K562 (cell line): ENCODE measurements at regions not wholly inside any gene's neighbourhood (a gene's known extent, or its start where the extent isn't known, plus 50 kb on each side); places are given as distances from the start of the nearest gene placed in this dataset.

Experiments
- GATAD2B ChIP-seq: fragments of 450-650 bp; IDR thresholded peaks from 2 replicates; pipeline ENCODE4 v1.6.1; 2017; ENCODE audit warnings: mild to moderate bottlenecking, borderline replicate concordance
- IRF2 ChIP-seq: sonication (generic); formaldehyde crosslinking; IDR thresholded peaks from 2 replicates; pipeline ENCODE4 v1.8.1; 2022; ENCODE audit warnings: mild to moderate bottlenecking, missing genetic modification reagents
- RB1 ChIP-seq: fragments of 450-650 bp; IDR thresholded peaks from 2 replicates; pipeline ENCODE4 v1.6.1; 2017; ENCODE audit warnings: low read depth, mild to moderate bottlenecking
- RFX7 ChIP-seq: fragments of 250-450 bp; sonication (Bioruptor Pico); IDR thresholded peaks from 2 replicates; pipeline ENCODE4 v1.5.1; 2021; ENCODE audit warnings: mild to moderate bottlenecking
- SMC3 ChIP-seq: conservative IDR thresholded peaks from 2 replicates; pipeline ENCODE4 v1.6.1; 2011; ENCODE audit warnings: low read depth, low read length, improper control_type of control experiment; ENCODE audit not compliant: insufficient read depth
- SREBF1 ChIP-seq: fragments of 150-350 bp; IDR thresholded peaks from 2 replicates; pipeline ENCODE4 v1.6.1; 2014; ENCODE audit warnings: antibody characterized with exemption, low read depth, low read length, borderline replicate concordance
- ZNF384 ChIP-seq: IDR thresholded peaks from 2 replicates; pipeline ENCODE4 v1.6.1; 2012; ENCODE audit warnings: low read depth, low read length, improper control_type of control experiment
- ZNF766 ChIP-seq: fragments of 200-800 bp; sonication (Bioruptor generic); conservative IDR thresholded peaks from 2 replicates; pipeline ENCODE4 v1.6.1; 2016; ENCODE audit warnings: missing genetic modification characterization, missing compliant biosample characterization
- TF ChIP-seq, protein P1 (sequence below), 3 experiments: IDR thresholded peaks in 2 of 3; conservative IDR thresholded peaks in 1 of 3; 2 replicates each; pipeline ENCODE4 v1.5.1; 2011 to 2012; ENCODE audit warnings: low read length in 3 of 3, mild to moderate bottlenecking in 3 of 3, control low read depth in 2 of 3, improper control_type of control experiment in 1 of 3, inconsistent platforms in 1 of 3, low read depth in 1 of 3, mixed read lengths in 1 of 3, moderate library complexity in 1 of 3; ENCODE audit not compliant: insufficient read depth in 2 of 3
- TF ChIP-seq, protein P2 (sequence below), 2 experiments: fragments of 450-650 bp; formaldehyde crosslinking in 1 of 2; IDR thresholded peaks; 2 replicates each; pipeline versions ENCODE4 v1.4.0 to v1.6.1; 2014 to 2020; ENCODE audit warnings: mild to moderate bottlenecking in 2 of 2, borderline replicate concordance in 1 of 2, low read depth in 1 of 2
- TF ChIP-seq, protein P3 (sequence below), 2 experiments: fragments of 450-650 bp in 1 of 2; sonication (generic) in 1 of 2; formaldehyde crosslinking in 1 of 2; IDR thresholded peaks in 1 of 2; conservative IDR thresholded peaks in 1 of 2; 2 replicates each; pipeline versions ENCODE4 v1.6.1 to v1.8.1; 2016 to 2023; ENCODE audit warnings: mild to moderate bottlenecking in 2 of 2, moderate library complexity in 2 of 2, inconsistent platforms in 1 of 2, missing genetic modification reagents in 1 of 2

DNA sequence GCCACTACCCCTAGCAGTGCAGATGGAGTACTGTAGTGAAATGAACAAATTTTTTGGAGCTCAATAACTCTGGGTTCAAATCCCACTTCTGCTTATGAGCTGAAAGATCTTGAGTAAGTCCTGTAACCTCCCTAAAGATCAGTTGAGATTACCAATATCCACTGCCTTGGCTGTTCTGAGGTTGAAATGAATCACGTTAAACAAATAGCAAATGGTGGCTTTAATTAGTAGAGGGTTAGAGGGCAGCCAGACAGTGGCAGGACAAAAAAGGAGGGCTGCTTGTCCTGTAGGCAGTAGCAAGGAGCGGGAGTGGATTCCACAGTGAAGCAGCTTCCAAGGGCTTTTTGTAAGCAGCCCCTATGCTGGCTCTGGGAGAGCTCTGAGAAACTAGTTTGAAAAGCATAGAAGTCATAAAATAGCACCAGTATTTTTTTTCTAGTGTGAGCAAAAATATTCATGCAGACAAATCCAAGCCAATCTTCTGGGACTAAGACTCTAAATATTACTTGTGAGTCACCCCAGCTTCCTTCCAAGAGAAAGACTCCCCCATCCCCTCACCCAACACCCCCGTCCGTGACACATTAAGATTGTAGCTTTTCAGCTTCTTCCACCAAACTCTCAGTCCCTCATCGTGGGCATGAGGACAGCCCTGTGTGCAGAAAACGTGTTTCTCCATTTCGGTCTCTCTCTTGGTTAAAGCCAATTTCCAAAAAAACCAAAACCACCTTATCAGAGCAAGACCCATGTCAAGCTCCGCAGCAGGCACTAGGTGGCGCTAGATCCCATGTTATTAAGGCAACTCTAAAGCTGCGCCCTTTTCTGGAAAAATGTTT, 123.5 kb upstream of the LGALSL start (continued):
- TF ChIP-seq, protein P1, sequence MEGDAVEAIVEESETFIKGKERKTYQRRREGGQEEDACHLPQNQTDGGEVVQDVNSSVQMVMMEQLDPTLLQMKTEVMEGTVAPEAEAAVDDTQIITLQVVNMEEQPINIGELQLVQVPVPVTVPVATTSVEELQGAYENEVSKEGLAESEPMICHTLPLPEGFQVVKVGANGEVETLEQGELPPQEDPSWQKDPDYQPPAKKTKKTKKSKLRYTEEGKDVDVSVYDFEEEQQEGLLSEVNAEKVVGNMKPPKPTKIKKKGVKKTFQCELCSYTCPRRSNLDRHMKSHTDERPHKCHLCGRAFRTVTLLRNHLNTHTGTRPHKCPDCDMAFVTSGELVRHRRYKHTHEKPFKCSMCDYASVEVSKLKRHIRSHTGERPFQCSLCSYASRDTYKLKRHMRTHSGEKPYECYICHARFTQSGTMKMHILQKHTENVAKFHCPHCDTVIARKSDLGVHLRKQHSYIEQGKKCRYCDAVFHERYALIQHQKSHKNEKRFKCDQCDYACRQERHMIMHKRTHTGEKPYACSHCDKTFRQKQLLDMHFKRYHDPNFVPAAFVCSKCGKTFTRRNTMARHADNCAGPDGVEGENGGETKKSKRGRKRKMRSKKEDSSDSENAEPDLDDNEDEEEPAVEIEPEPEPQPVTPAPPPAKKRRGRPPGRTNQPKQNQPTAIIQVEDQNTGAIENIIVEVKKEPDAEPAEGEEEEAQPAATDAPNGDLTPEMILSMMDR (IDR thresholded peaks at IDR 0.05 in 2 of 3, conservative IDR thresholded peaks at IDR 0.05 in 1 of 3; ENCODE audit: insufficient read depth in 2 of 3, low read depth in 1 of 3, low read length in 3 of 3) = peak; percentile 80 to 93 (median 88)
- peak; percentile 84 for TF ChIP-seq SMC3
- TF ChIP-seq, protein P2, sequence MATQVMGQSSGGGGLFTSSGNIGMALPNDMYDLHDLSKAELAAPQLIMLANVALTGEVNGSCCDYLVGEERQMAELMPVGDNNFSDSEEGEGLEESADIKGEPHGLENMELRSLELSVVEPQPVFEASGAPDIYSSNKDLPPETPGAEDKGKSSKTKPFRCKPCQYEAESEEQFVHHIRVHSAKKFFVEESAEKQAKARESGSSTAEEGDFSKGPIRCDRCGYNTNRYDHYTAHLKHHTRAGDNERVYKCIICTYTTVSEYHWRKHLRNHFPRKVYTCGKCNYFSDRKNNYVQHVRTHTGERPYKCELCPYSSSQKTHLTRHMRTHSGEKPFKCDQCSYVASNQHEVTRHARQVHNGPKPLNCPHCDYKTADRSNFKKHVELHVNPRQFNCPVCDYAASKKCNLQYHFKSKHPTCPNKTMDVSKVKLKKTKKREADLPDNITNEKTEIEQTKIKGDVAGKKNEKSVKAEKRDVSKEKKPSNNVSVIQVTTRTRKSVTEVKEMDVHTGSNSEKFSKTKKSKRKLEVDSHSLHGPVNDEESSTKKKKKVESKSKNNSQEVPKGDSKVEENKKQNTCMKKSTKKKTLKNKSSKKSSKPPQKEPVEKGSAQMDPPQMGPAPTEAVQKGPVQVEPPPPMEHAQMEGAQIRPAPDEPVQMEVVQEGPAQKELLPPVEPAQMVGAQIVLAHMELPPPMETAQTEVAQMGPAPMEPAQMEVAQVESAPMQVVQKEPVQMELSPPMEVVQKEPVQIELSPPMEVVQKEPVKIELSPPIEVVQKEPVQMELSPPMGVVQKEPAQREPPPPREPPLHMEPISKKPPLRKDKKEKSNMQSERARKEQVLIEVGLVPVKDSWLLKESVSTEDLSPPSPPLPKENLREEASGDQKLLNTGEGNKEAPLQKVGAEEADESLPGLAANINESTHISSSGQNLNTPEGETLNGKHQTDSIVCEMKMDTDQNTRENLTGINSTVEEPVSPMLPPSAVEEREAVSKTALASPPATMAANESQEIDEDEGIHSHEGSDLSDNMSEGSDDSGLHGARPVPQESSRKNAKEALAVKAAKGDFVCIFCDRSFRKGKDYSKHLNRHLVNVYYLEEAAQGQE (IDR thresholded peaks at IDR 0.05; ENCODE audit: borderline replicate concordance) = peak; percentile 87
- TF ChIP-seq, protein P2 (CRISPR knock-in tag; IDR thresholded peaks at IDR 0.05; ENCODE audit: low read depth) = no peak
- no peak for TF ChIP-seq IRF2 (CRISPR knock-in tag)
- TF ChIP-seq SREBF1 = no peak
- 0 out of 2 replicates have a peak, but pooled peaks have one; percentile 18 for TF ChIP-seq ZNF766
- TF ChIP-seq, protein P3, sequence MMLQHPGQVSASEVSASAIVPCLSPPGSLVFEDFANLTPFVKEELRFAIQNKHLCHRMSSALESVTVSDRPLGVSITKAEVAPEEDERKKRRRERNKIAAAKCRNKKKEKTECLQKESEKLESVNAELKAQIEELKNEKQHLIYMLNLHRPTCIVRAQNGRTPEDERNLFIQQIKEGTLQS (IDR thresholded peaks at IDR 0.05) = peak; percentile 17; the same call in 1 of the 2 replicates
- TF ChIP-seq, protein P3 (CRISPR knock-in tag; conservative IDR thresholded peaks at IDR 0.05) = no peak
- peak; percentile 33; the same call in 1 of the 2 replicates for TF ChIP-seq RB1
- no peak for TF ChIP-seq RFX7 (CRISPR knock-in tag)
- peak; percentile 52; the same call in 1 of the 2 replicates for TF ChIP-seq ZNF384
- TF ChIP-seq GATAD2B = no peak
